HG03139 (cell line): ENCODE measurements at regions not wholly inside any gene's neighbourhood (a gene's known extent, or its start where the extent isn't known, plus 50 kb on each side); places are given as distances from the start of the nearest gene placed in this dataset.
"Not testable (repeated sequence)": the region's sequence is repeated elsewhere in the genome, so short reads cannot be mapped to it uniquely, and the experiment has no call there.

Experiments used
- ATAC-seq: cut with Tn5 transposase; IDR thresholded peaks from one replicate; pipeline ENCODE4 v1.9.1; 2021; ENCODE audit not compliant: unreplicated experiment

DNA sequence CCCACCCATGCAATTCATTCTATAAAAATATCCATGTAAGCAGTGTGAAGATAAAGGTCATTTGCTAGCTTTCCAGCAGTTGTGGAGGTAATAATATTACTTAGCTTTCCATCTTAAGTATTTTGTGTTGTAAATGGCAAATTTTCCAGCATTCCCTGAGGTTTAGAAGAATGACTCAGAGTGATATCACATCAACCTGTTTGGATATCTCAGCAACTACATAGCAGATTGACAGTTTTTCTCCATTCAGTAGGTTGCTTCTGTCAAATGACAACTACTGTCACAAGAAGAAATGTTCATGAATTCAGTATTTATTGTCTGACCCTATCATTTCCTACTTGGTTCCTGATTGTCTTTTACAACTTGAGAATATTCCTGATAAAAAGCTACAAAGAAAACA lies 434.9 kb upstream of the GALNTL6 start:
- ATAC-seq = no peak

DNA sequence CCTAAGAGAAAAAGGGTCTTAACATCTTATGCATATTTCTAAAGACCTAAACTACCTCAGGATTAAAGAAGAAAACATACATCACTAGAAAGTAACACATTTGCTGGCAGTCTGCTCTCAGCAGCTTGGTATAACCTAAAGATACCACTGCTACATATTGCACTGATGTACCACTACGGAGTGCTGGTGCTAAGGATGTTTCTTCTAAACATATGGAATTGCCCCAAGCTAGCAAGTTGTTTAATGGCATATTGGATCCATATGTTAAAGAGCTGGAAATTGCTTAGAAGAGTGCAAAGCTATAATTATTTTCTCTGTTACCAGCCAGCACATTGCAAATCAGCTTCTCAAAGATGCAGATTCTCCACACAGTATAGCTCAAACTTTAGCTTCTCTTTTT lies 436.5 kb upstream of the GALNTL6 start:
- ATAC-seq = no peak

DNA sequence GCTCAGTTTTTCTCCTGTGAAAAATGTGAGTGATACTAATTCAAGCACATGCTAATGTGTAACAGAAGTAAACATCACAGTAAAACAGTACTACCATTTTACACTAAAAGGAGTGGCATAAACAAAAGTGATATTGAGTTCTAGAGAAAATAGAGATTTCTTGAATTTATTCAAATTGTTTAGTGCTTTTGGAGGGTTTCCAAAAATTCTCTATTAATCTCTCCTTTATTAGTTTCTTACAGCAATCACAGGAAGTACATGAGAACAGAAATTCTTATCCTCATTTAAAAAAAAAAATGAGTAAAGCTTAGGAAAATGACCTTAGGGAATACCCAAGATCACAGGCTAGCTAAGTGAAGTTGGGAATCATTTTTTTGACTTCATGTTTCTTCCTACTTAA lies 459.7 kb upstream of the GALNTL6 start:
- ATAC-seq = no peak

DNA sequence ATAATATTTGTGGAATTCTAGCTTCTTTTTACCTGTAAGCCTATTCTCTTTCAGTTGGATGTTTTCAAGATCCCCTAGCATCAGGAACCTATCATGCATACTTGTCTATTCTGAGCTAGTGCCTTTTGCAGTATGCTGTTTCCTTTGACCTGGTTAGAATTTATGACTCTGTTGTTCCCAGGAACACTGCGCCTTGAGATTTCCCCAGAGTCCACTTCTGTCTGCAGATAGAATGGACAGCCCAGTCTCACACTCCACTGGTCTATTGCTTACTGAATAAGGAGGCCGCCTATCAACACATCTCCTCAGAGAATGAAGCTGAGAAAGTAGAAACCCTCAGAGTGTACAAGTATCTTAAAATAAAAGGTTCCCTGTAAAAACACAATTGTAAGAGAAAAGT lies 465.1 kb upstream of the GALNTL6 start:
- ATAC-seq = no peak

DNA sequence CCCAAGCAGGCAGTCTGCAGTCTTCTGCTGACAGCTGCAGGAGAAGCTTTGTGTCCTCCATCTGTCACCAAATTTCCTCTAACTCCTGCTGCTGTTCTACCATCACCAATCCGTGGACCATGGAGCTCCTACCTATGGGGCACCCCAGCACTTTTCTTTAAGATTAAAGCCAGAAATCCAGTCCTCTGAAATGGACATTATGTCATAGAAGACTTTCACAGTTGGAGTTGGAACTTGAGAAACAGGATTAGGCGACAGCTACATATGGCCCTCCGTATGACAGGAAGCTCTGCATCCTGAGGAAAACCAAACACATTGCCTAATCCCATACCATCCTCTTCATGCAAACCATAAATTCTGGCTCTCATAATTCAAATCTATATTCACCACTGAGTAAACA lies 470.6 kb upstream of the GALNTL6 start:
- ATAC-seq = no peak

DNA sequence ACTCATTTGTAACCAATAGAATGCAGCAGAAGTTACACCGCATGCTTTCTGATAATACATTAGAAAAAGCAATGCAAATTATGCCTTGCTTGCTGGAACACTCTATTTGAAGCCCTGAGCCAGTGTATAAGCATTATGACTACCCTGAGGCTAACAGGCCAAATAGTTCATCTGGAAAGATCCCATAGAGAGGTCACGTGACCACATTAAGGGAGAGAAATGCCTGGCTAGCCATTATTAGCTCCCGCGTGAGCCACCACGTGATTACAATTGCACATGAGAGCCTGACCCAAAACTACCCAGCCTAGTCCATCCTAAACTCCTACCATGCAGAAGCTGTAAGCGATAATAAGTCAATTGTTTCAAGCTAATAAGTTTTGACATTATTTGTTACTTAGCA lies 472.9 kb upstream of the GALNTL6 start:
- ATAC-seq = no peak

DNA sequence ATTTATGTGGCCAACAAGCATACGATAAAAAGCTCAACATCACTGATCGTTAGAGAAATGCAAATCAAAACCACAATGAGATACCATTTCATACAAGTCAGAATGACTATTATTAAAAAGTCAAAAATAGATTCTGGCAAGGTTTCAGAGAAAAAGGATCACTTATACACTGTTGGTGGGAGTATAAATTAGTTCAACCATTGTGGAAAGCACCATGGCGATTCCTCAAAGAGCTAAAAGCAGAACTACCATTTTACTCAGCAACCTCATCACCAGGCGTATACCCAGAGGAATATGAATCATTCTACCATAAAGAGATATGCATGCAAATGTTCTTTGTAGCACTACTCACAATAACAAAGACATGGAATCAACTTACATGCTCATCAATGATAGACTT lies 478.7 kb upstream of the GALNTL6 start:
- no peak for ATAC-seq

DNA sequence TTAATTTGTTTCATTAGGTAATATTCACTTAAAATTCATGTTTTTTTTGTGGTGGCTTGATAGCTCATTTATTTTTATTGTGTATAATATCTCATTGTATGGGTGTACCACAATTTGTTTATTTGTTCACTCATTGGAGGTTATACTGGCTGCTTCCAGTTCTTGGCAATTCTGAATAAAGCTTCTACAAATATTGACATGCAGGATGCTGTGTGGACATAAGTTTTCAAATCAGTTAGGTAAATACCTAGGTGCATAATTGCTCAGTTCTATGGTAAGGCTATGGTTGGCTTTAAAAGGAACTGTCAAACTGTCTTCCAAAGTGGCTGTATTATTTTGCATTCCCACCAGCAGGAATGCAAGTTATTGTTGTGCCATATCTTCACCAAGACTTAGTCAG lies 504.5 kb upstream of the GALNTL6 start:
- ATAC-seq = no peak

DNA sequence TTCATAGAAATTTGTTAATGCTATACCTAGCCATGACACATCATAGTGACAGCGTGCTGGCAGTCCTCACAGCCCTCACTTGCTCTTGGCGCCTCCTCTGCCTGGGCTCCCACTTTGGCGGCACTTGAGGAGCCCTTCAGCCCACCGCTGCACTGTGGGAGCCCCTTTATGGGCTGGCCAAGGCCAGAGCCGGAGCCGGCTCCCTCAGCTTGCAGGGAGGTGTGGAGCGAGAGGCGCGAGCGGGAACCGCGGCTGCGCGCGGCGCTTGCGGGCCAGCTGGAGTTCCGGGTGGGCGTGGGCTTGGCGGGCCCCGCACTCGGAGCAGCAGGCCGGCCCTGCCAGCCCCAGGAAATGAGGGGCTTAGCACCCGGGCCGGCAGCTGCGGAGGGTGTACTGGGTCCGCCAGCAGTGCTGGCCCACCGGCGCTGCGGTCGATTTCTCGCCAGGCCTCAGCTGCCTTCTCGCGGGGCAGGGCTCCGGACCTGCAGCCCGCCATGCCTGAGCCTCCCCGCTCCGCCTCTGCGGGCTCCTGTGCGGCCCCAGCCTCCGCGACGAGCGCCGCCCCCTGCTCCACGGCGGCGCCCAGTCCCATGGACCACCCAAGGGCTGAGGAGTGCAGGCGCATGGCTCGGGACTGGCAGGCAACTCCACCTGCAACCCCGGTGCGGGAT lies 515.0 kb upstream of the GALNTL6 start:
- not testable (repeated sequence) for ATAC-seq

DNA sequence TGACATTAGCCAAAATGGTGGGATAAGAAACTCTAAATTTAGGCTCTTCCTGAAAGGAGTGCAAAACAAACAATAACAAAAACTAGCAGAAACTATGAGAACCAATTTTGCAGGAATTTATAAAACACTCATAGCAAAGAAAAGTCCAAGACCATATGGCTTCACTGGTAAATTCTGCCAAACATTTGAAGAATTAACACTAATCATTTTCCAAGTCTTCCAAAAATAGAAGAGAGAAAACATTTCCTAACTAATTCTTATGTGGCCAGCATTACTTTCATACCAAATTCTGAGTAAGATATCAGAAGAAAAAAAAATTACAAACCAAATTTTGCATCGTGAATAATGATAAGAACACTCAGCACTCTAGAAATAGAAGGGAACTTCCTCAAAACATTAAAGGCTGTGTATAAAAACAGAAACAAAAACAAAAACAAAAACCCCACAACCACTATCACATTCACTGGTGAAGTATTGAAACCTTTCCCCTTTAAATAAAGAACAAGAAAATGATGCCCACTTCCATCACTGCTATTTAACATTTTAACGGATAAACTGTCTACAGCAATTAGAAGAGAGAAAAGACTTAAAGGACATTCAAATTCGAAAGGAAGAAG lies 524.3 kb upstream of the GALNTL6 start:
- no peak for ATAC-seq

DNA sequence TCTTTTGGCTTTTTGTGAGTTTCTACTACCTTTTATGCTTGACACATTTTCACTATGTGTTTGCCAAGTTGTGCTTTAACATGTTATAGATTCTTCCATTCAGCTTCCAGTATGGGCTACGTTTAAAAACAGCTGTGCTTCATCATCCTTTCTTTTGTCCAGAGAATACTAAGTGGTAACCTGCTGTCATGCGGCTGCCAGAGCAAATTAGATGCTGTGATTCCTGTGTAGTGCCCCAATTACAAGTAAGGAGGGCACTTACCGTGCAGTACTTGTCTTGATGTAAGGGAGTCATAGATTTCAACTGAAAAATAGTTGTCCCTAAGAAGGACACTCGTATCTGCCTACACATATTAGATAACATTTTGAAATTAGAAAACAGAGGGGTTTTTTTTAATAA lies 531.8 kb upstream of the GALNTL6 start:
- no peak for ATAC-seq

DNA sequence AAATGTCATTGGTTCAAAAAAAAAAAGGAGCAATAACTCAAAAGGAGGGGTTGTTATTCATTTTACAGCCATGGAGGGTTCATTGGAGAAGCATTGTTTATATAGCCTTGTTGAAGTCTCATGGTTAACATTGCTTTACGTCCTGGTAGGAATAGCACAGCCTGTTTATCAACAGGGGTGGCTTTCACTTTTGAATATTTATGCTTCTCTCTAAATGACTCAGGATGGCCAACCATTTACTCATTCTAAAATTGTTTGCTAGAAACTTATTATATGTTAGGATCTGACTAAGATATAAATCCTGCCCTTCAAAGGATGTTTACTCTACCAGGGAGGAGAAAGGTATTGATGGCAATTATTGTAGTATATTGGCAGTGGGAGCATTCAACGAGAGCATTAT lies 534.1 kb upstream of the GALNTL6 start:
- ATAC-seq = no peak

DNA sequence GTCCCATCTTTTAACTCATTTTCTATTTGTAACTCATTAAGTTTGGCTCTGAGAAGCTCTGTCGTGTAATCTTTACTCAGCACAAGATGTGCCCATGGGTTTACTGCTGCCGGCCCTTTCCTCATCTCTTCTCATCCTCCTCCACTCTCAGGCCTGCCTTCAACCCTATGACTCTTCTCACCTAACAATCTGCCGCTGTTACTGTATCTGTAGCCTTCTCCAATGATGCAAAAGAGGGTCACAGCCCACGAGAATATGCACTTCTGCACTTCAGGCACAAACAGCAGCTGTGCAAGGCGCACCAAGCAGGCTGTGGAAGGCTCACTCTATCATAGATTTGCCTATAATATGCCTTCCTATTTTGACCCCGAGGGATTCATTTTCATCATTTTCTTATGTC lies 546.5 kb upstream of the GALNTL6 start:
- no peak for ATAC-seq

DNA sequence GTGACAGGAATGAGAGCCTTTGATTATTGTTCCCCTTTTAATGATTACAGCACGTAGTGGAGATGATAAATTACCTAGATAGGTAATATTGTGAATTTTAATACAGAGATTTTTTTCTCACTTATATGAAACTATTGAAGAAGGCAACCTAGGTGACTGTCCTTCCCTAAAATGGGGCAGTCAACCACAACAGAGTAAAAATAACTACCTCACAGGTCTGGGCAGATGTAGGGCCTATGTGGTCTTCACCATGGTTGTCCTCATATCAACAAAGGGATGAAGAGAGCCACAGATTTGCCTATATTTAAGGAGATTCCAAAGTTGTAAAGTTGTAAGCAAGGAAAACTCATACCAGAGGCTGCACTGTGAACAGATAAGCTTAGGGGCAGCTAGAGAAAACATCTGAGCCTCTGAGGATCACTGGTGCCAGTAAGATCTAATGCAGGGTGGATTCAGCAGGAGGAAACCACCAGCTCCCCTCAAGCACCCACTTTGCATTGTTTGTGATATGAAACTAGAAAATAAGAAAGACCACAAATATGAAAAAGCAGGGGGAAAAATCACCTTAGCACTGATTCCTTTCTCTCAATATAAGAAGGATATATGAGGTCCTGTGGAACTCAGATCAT lies 547.9 kb upstream of the GALNTL6 start:
- no peak for ATAC-seq

DNA sequence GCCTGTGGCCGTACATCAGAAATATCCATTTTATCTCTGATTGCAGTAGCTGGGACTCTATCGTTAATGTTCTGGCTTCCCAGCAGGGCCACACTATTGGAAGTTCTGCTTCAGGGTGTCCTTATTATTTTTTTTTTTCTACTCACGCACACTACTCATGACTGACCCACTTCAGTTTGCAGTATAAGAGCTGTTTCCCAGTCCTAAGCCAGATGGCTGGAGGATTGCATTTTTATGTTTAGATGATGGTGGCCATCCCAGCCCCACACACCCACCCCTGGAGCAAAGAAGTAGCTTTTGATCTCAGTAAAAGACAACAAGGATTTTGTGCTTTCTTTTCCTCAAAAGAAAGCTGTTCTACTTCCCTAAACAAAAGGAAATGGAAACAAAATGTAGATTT lies 557.0 kb upstream of the GALNTL6 start:
- ATAC-seq = no peak

DNA sequence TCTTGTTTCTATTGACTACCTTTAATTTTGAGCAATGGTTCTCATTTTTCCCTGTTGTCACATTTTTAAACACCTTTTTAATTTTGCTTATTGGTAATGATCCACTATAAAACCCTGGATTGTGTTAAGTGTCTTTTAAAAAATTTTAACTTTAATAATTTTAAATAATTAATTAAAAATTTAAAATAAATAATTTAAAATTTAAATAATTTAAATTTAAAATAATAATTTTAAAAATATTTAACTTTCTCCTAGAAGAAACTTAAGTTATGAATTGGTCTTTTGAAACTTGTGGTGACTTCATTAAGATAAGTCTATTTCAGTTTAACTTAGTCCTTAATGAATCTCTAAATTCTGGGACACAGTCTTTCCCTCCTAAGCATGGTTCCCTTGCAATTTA lies 566.3 kb upstream of the GALNTL6 start:
- no peak for ATAC-seq

DNA sequence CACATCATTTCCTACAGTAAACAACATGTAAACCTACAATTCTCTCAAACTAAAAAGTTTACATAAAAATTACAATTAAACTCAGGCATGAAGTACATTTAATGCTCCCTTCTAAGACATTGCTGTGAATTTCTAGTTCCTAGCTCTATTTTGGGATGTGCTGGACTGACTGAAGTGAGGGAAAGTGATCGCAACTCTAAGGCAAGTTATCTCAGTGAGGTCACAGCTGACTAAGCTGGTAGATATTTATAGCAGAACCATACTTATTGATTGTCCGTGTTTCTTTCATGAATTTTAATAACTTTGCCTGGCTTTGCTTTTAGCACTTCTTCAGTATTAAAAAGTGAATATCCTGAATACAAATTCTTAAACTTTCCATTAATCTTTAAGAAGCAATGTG lies 570.4 kb upstream of the GALNTL6 start:
- no peak for ATAC-seq

DNA sequence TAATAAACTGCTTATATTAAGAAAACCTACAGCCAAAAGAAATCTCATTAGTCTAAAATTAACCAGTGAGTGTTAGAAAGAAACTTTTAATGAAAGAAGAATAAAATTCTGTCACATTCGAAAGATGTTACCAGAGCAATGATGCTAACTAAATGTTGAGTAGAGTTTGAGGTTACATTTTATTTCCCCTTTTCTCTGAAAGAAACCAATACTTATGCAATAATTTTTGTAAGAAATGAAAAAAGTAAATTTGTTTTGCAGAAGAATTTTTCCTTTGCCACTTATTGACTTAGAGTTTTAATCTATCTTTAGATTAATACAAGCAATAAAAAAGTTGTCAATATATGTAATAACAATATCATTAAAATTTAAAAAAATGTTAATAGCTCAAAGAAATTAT lies 574.0 kb upstream of the GALNTL6 start:
- ATAC-seq = no peak

DNA sequence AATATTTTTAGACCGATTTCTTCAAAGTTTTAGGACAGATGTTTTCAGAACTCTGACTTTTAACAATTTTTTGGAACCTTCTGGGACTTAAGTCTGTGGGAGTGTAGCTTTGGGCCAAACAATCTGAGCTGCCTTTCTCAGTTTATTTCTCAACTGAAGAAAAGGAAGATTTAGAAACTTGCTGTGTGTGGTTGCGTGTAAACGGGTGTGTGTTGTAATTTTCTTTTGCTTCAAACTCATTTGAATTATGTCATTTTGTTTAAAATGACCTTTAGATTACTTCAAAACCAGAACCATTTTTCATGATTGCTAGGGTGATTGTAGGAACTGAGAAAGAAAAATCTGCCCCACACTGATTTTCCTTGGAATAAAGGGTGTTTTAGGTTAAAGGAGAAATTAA lies 577.7 kb upstream of the GALNTL6 start:
- ATAC-seq = no peak

DNA sequence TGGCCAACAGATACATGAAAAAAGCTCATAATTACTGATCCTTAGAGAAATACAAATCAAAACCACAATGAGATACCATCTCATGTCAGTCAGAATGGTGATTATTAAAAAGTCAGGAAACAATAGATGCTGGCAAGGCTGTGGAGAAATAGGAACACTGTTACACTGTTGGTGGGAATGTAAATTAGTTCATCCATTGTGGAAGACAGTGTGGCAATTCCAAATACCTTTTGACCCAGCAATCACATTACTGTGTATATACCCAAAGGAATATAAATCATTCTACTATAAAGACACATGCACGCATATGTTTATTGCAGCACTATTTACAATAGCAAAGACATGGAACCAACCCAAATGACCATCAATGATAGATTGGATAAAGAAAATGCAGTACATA lies 583.9 kb upstream of the GALNTL6 start:
- not testable (repeated sequence) for ATAC-seq

DNA sequence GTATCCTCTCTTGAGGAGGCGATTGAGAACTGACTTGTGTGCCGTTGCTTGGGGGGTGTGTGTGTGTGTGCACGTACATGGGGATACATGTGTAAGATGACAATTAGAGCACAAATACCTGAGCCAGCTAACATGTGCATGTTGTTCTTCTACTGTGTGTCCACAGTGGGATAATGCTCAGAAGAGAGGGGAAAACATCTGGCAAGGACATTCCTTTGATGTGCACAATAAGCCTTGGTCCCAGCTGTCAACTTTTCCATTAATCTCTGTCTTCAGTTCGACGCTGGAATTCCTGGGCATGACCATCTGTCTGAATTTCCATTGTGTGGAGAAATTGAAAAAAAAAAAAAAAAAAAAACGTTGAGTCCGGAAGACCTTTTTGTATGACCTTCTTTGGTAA lies 592.0 kb upstream of the GALNTL6 start:
- no peak for ATAC-seq

DNA sequence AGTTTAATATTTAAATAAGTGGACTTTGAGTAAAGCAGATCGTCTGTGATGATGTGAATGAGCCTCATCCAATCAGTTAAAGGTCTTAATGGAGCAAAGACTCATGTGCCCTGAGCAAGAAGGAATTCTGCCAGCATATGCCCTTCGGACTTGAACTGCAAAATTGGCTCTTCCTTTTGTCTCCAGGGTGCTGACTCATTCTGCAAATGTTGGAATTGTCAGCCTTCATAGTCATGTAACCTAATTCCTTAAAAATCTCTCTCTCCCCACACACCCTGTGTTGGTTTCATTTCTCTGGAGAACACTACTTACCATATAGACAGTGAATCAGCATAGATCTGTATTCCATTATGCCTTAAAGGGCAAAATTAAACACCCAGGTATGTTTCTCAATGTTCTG lies 609.8 kb upstream of the GALNTL6 start:
- no peak for ATAC-seq

DNA sequence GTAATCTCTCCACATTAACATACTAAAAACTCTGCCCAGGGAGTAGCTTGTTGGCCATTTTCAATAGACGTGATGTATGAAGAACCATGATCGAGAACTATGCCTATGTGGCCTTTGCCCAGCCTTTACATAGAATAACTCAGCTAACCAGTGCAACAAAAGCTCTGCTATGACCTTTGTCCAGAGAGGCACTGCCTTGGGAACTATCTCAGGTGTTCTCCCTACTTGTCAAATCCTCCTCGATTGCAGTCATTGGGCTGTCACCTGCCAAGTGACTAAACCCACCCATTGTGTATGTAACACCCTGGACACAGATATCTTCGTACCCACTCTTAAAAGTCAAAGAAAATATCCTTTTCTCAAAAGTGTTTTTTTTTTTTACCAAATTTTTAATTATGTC lies 610.3 kb upstream of the GALNTL6 start:
- ATAC-seq = no peak
